Neural crest cell (in vitro differentiated cells): ENCODE measurements at regions not wholly inside any gene's neighbourhood (a gene's known extent, or its start where the extent isn't known, plus 50 kb on each side); places are given as distances from the start of the nearest gene placed in this dataset.
"Not testable (repeated sequence)": the region's sequence is repeated elsewhere in the genome, so short reads cannot be mapped to it uniquely, and the experiment has no call there.

ENCODE experiments used
- DNase-seq: peaks from one replicate; pipeline ENCODE4 v3.0.0; 2021; ENCODE audit warnings: low read depth, mixed read lengths, low spot score
- H3K27ac Mint-ChIP-seq: one replicate; pipeline ENCODE4 v1.8.0; 2021; ENCODE audit warnings: mild to moderate bottlenecking, mixed read lengths; ENCODE audit not compliant: unreplicated experiment
- H3K27me3 Mint-ChIP-seq: 2 replicates; pipeline ENCODE4 v1.8.0; 2021; ENCODE audit warnings: low read depth, mild to moderate bottlenecking, mixed read lengths
- H3K36me3 Mint-ChIP-seq: 2 replicates; pipeline ENCODE4 v1.8.0; 2021; ENCODE audit warnings: low read depth, mild to moderate bottlenecking, mixed read lengths
- H3K4me1 Mint-ChIP-seq: 2 replicates; pipeline ENCODE4 v1.8.0; 2021; ENCODE audit warnings: mixed read lengths
- H3K4me3 Mint-ChIP-seq: one replicate; pipeline ENCODE4 v1.8.0; 2021; ENCODE audit warnings: mild to moderate bottlenecking, mixed read lengths
- H3K9me3 Mint-ChIP-seq: 2 replicates; pipeline ENCODE4 v1.8.0; 2021; ENCODE audit warnings: mixed read lengths
- CTCF ChIP-seq: fragments of 200-600 bp; sonication (generic); conservative IDR thresholded peaks from 2 replicates; pipeline ENCODE4 v1.5.0; 2021; ENCODE audit warnings: antibody characterized with exemption, mild to moderate bottlenecking

DNA sequence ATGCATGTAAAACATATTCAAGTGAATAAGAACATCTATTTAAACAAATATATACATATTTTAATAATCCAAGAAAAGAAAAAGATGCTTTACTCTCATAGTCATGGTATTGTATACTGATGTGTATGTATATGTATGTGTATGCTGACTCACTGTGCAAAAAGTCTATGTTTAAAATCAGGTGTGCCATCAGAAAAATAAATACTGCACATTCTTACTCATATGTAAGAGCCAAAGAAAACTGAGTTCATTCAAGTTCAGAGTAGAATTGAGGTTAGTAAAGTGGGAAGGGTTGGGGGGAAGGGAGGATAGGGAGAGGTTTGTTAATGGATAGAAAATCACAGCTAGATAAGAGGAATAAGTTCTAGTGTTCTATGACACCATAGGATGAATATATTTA lies 403.9 kb upstream of the SMIM31 start:
- Mint-ChIP-seq H3K27ac (no peak overlapping the region), H3K4me1 (no peaks in the 10 kb centered on the region), H3K27me3 (no peaks in the 10 kb centered on the region), H3K36me3 (peaks cover 4% of the 10 kb centered on the region), H3K4me3 (no peak overlapping the region), H3K9me3 (no peaks in the 10 kb centered on the region)
- no peak for TF ChIP-seq CTCF
- no peak for DNase-seq

GRCh38 chr4:164350716-164351115 lies 403.2 kb upstream of the SMIM31 start:
- not testable (repeated sequence) for H3K9me3 Mint-ChIP-seq, H3K4me1 Mint-ChIP-seq, H3K36me3 Mint-ChIP-seq, H3K4me3 Mint-ChIP-seq, DNase-seq, H3K27ac Mint-ChIP-seq, H3K27me3 Mint-ChIP-seq

- Mint-ChIP-seq H3K4me3 (no peak overlapping the region), H3K4me1 (no peaks in the 10 kb centered on the region), H3K27ac (no peak overlapping the region), H3K27me3 (no peaks in the 10 kb centered on the region), H3K9me3 (no peaks in the 10 kb centered on the region), H3K36me3 (no peaks in the 10 kb centered on the region)
- no peak for DNase-seq
- no peak for TF ChIP-seq CTCF
These were observed 396.0 kb upstream of the SMIM31 start for GRCh38 chr4:164357957-164358356.

GRCh38 chr4:164358400-164358799 lies 395.5 kb upstream of the SMIM31 start:
- no peaks in the 10 kb centered on the region for H3K4me1 Mint-ChIP-seq
- H3K4me3 Mint-ChIP-seq, result no peak overlapping the region
- no peaks in the 10 kb centered on the region for H3K36me3 Mint-ChIP-seq
- H3K27me3 Mint-ChIP-seq, result no peaks in the 10 kb centered on the region
- DNase-seq, result no peak
- TF ChIP-seq CTCF, result no peak
- no peak overlapping the region for H3K27ac Mint-ChIP-seq
- no peaks in the 10 kb centered on the region for H3K9me3 Mint-ChIP-seq

DNA sequence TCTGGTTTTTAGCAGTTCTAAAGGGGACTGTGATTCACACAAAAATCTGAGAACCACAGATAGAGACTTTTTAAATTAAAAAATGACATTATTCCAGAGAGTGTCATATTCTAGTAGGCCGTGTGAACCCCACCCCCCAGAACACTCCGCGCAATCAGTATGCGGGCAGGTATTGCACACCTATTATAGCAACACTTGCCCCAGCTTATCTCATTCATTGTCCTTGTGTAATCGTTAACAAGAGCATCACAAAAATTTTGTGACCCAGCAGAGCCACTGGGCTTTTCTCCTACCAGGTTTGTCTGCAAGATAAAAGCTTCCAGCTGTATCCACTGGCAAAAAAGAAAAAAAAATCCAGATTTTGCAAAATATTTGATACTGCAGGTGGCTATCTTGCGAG lies 394.1 kb upstream of the SMIM31 start:
- Mint-ChIP-seq H3K4me1 (no peaks in the 10 kb centered on the region), H3K27ac (no peak overlapping the region), H3K4me3 (no peak overlapping the region), H3K27me3 (no peaks in the 10 kb centered on the region), H3K9me3 (no peaks in the 10 kb centered on the region), H3K36me3 (no peaks in the 10 kb centered on the region)
- no peak for TF ChIP-seq CTCF
- no peak for DNase-seq

- H3K27me3 Mint-ChIP-seq, result no peaks in the 10 kb centered on the region
- no peaks in the 10 kb centered on the region for H3K9me3 Mint-ChIP-seq
- no peaks in the 10 kb centered on the region for H3K4me1 Mint-ChIP-seq
These were observed 385.0 kb upstream of the SMIM31 start for GRCh38 chr4:164368894-164369293.

More at GRCh38 chr4:164368894-164369293, 385.0 kb upstream of the SMIM31 start:
- Mint-ChIP-seq H3K27ac (no peak overlapping the region), H3K36me3 (no peaks in the 10 kb centered on the region), H3K4me3 (no peak overlapping the region)
- no peak for TF ChIP-seq CTCF
- no peak for DNase-seq
